ENCODE measurements at regions not wholly inside any gene's neighbourhood (a gene's known extent, or its start where the extent isn't known, plus 50 kb on each side); places are given as distances from the start of the nearest gene placed in this dataset.
"Not testable (repeated sequence)": the region's sequence is repeated elsewhere in the genome, so short reads cannot be mapped to it uniquely, and the experiment has no call there.

GRCh38 chr17:21593452-21594105 is 98.7 kb upstream of the KCNJ18 start:
- DNase-seq (ENCODE audit: low read depth, low spot score); in situ Hi-C loops (cut with HindIII; ENCODE audit: low pct_unique_long_range_greater_than_20kb, low sequenced_read_pairs): not testable (repeated sequence)

GRCh38 chr17:21595086-21595485 is 97.2 kb upstream of the KCNJ18 start:
- DNase-seq (ENCODE audit: low read depth, low spot score) = no peak
- in situ Hi-C loops (cut with HindIII; ENCODE audit: low pct_unique_long_range_greater_than_20kb, low sequenced_read_pairs) = no loop called here

GRCh38 chr17:21602176-21602575 is 90.1 kb upstream of the KCNJ18 start:
- no peak for DNase-seq (ENCODE audit: low read depth, low spot score)
- in situ Hi-C loops (cut with HindIII; ENCODE audit: low pct_unique_long_range_greater_than_20kb, low sequenced_read_pairs) = no loop called here

- DNase-seq (ENCODE audit: low read depth, low spot score); in situ Hi-C loops (cut with HindIII; ENCODE audit: low pct_unique_long_range_greater_than_20kb, low sequenced_read_pairs): not testable (repeated sequence)
Observed at GRCh38 chr17:21603292-21603691, 89.0 kb upstream of the KCNJ18 start.

GRCh38 chr17:21611443-21611842 is 80.9 kb upstream of the KCNJ18 start:
- in situ Hi-C loops (cut with HindIII; ENCODE audit: low pct_unique_long_range_greater_than_20kb, low sequenced_read_pairs); DNase-seq (ENCODE audit: low read depth, low spot score): not testable (repeated sequence)

GRCh38 chr17:21612123-21613070 is 79.9 kb upstream of the KCNJ18 start:
- in situ Hi-C loops (cut with HindIII; ENCODE audit: low pct_unique_long_range_greater_than_20kb, low sequenced_read_pairs) = not testable (repeated sequence)

GRCh38 chr17:21613071-21613429 is 79.3 kb upstream of the KCNJ18 start:
- no peak for DNase-seq (ENCODE audit: low read depth, low spot score)
- in situ Hi-C loops (cut with HindIII; ENCODE audit: low pct_unique_long_range_greater_than_20kb, low sequenced_read_pairs) = no loop called here

More at GRCh38 chr17:21612123-21613070, 79.9 kb upstream of the KCNJ18 start:
- not testable (repeated sequence) for DNase-seq (ENCODE audit: low read depth, low spot score)

GRCh38 chr17:21626987-21627386 is 65.3 kb upstream of the KCNJ18 start:
- DNase-seq (ENCODE audit: low read depth, low spot score); in situ Hi-C loops (cut with HindIII; ENCODE audit: low pct_unique_long_range_greater_than_20kb, low sequenced_read_pairs): not testable (repeated sequence)

Small RNAs in the stretch of these regions (small RNA-seq; reads per million reads assigned to genes)
- gene AC233702.6 (0 reads per million in 2 experiments), gene AC233702.8 (0 reads per million in 2 experiments)
